GM21717 (cell line): ENCODE measurements at regions not wholly inside any gene's neighbourhood (a gene's known extent, or its start where the extent isn't known, plus 50 kb on each side); places are given as distances from the start of the nearest gene placed in this dataset.

ENCODE experiments used
- ATAC-seq: cut with Tn5 transposase; IDR thresholded peaks from one replicate; pipeline ENCODE4 v1.9.1; 2021; ENCODE audit warnings: mild to moderate bottlenecking, moderate library complexity; ENCODE audit not compliant: unreplicated experiment

- no peak for ATAC-seq
These were observed 91.2 kb upstream of the CPEB4 start for GRCh38 chr5:173796721-173797495.

GRCh38 chr5:173798127-173798810 lies 89.9 kb upstream of the CPEB4 start:
- ATAC-seq, result no peak

GRCh38 chr5:173800340-173800739 lies 87.8 kb upstream of the CPEB4 start:
- ATAC-seq, result no peak

DNA sequence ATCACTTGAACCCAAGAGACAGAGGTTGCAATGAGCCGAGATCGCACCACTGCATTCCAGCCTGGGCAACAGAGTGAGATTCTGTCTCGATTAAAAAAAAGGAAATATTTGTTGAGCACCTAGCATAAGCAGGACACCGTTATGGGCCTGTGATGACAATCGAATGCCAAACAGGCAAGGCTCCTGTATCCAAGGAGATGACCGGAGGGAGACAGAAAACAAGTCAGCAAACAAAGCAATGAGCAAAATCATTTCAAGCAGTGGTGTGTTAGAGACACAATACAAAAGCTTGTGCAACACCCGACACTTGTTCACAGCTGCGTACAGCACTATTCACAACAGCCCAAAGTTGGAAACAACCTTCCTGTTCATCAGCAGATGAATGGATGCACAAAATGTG lies 87.1 kb upstream of the CPEB4 start:
- no peak for ATAC-seq

DNA sequence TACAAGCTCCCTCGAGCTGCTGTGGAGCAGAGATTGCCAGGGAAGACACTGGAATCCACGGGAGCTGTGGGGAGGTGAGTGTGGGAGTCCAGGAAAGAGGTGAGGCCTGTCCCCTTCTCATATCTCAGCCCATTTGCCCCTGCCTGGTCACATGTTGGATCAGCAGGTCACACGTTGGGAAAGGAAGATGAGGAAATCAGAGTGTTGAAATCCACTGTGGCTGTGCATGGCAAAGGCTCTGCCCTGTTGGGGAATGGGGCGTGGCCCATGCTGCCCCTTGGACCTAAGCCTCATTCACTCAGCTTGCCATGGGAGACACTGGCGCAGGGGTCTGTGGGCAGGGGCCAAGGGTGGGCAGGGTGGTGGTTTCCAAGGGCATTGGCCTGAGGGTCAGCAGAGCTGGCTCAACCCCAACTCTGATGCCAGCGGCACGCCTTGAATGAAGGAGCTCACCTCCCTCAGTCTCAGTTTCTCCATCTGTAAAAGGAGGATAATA lies 85.4 kb upstream of the CPEB4 start:
- no peak for ATAC-seq

- ATAC-seq, result no peak
These were observed 83.6 kb upstream of the CPEB4 start for GRCh38 chr5:173804579-173804978.

- no peak for ATAC-seq
These were observed 81.7 kb upstream of the CPEB4 start for GRCh38 chr5:173806270-173807035.

GRCh38 chr5:173807181-173807655 lies 80.9 kb upstream of the CPEB4 start:
- ATAC-seq, result no peak

DNA sequence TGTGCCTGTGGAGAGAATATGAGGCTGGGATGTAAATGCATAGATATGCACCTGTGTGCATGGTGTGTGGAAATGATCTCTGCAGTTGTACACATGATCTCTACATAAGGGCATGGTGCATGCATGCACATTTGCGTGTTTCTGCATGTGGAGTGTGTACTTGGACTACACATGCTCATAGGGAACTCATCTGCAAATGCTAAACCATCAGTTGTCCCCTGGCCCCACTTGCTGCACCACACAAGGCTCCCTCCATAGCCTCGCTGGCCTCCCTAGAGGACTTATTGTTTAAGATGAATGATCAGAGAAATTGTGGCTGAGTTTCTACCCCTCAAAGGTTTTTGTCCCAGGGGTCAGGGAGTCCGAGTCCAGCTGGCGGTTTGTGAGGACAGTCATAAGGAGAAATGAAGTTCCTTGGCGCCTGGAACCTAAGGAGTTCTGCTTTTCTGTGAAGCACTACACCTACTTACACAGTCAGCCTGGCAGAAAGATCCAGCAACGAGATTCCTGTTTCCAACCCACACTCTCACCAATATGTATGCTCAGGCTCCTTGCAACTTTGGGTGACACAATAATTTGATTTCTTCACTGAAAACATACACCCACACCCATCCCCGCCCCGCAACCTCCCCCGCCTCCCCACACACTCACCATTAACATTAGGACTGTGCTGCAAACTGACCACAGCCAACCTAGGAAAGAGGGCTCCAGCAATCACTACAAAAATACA lies 79.9 kb upstream of the CPEB4 start:
- ATAC-seq, result no peak

DNA sequence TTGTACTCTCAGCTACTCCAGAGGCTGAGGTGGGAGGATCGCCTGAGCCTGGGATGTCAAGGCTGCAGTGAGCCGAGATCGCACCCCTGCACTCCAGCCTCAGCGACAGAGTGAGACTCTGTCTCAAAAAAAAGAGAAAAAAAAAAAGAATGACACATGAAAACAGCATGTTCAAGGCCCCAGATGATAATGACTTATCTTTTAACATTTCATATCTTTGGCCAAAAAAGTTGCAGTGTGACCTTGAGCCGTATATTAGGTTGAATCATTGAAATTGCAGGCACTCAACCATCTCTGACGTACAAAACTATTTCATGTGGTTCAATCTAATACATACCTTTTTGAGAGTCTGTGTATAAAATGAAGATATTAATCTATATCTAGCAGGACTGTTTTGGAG lies 79.1 kb upstream of the CPEB4 start:
- ATAC-seq, result no peak

DNA sequence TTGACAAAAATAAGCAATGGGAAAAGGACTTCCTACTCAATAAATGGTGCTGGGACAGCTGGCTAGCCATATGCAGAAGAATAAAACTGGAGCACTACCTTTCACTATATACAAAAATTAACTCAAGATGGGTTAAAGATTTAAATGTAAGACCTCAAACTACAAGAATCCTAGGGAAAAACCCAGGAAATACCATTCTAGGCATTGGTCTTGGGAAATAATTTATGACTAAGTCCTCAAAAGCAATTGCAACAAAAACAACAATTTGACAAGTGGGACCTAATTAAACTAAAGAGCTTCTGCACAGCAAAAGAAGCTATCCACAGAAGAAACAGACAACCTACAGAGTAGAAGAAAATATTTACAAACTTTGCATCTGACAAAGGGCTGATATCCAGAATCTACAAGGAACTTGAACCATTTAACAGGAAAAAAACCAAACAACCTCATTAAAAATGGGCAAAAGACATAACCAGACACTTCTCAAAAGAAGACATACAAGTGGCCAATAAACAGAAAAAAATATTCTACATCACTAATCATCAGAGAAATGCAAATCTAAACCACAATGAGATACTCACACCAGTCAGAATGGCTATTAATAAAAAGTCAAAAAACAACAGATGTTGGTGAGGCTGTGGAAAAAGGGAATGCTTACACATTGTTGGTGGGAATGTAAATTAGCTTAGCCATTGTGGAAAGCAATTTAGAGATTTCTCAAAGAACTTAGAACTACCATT lies 75.2 kb upstream of the CPEB4 start:
- ATAC-seq, result no peak

DNA sequence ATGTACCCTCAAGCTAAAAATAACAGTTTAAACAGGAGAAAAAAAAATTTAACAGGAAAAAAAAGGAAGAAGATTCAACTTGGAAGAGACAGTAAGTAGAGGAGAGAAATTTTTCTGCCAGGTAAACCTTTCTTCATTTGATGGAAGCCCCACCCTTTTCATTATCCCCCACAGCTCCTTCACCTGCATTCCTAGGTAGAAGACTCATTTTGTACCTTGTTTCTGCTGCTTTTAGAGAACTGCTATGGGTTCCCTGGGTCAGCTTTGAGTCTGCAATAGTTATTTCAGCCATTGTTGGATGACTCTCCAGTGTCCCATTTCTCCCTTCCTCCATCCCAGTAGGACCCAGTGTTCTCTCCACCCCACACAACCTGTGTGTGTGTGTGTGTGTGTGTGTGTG lies 74.1 kb upstream of the CPEB4 start:
- no peak for ATAC-seq

GRCh38 chr5:173815571-173815970 lies 72.6 kb upstream of the CPEB4 start:
- no peak for ATAC-seq

DNA sequence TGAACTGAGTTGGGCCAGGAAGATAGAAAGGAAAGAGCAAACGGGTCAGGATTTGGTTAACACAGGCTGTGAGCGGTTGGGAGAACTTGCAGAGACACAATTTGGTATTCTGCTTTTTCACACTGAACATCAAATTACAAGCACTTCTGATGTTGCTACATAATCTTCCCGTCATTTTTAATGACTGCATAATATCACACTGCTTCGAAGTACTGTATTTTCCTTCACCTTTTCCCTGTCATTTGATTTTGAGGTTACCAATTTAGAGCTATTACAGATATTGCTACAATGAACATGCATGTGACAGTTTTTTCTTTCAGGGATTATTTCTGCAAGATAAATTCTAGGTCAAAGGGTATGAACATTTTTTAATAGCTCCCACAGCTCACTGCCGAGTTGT lies 71.4 kb upstream of the CPEB4 start:
- no peak for ATAC-seq

- no peak for ATAC-seq
These were observed 70.6 kb upstream of the CPEB4 start for GRCh38 chr5:173817561-173817960.

- ATAC-seq, result no peak
These were observed 68.6 kb upstream of the CPEB4 start for GRCh38 chr5:173819521-173819920.

DNA sequence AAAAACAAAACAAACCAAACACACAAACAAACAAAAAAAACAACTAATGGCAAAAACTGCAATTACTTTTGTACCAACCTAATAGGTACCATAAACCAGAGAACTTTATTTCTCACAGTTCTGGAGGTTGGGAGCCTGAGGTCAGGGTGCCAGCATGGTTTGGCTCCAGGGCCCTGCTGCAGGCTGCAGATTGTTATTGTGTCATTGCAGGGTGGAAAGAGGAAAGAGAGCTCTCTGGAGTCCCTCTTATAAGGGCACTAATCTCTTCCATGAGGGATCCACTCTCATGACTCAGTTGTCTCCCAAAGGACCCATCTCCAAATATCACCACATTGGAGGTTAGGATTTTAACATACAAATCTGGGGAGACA lies 64.9 kb upstream of the CPEB4 start:
- no peak for ATAC-seq

GRCh38 chr5:173823721-173824567 lies 64.2 kb upstream of the CPEB4 start:
- no peak for ATAC-seq

DNA sequence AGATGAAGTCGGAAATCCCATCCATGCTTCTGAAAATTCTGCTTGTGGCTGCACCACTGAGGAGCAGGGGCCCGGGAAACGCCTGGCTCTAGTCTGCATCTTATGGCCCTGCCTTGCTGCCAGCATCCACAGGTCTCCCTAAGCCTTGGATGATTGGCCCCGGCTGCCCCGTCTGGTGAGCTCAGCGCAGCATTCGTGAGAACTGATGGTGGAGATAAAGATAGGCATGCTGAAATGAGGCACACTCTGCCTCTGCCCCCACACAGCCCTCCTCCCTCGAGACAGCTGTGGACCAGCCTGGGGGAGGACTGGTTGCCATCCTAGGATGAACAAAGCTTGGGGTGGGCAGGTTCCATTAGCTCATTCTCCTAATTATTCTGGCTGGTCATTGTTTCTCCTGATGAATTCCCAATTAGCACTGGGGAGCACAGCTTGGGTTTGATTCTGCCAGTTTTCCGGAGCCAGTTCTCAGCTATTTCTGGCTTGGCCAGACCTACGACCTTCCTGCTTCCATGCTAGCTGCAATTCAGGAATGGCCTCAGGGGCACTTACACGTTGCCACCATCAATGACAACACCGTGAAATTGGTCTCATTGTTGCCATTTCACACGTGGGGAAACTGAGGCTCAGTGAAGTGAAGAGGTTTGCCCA lies 62.8 kb upstream of the CPEB4 start:
- ATAC-seq, result no peak
